Glomerular visceral epithelial cell (primary cell): ENCODE measurements at regions not wholly inside any gene's neighbourhood (a gene's known extent, or its start where the extent isn't known, plus 50 kb on each side); places are given as distances from the start of the nearest gene placed in this dataset.

Experiments used
- DNase-seq: peaks from one replicate; pipeline ENCODE4 v3.0.0-alpha.2; 2016; ENCODE audit errors: extremely low spot score

- peak; percentile 60 for DNase-seq
Measured at GRCh38 chr6:45791211-45792168, 224.2 kb downstream of the CLIC5 start.

GRCh38 chr6:45789238-45789637 lies 226.4 kb downstream of the CLIC5 start:
- no peak for DNase-seq

GRCh38 chr6:45787384-45787783 lies 228.3 kb downstream of the CLIC5 start:
- DNase-seq = no peak

GRCh38 chr6:45786355-45786781 lies 229.3 kb downstream of the CLIC5 start:
- no peak for DNase-seq

GRCh38 chr6:45784250-45784649 lies 231.4 kb downstream of the CLIC5 start:
- DNase-seq = no peak

GRCh38 chr6:45783716-45784115 lies 231.9 kb downstream of the CLIC5 start:
- DNase-seq = no peak

GRCh38 chr6:45781890-45782289 lies 233.8 kb downstream of the CLIC5 start:
- no peak for DNase-seq

GRCh38 chr6:45780523-45780922 lies 235.1 kb downstream of the CLIC5 start:
- DNase-seq = no peak

GRCh38 chr6:45775026-45775697 lies 240.5 kb downstream of the CLIC5 start:
- DNase-seq = no peak

- no peak for DNase-seq
Measured at GRCh38 chr6:45773906-45774305, 241.8 kb downstream of the CLIC5 start.

- DNase-seq = no peak
Measured at GRCh38 chr6:45772886-45773495, 242.7 kb downstream of the CLIC5 start.

- DNase-seq = no peak
Measured at GRCh38 chr6:45772051-45772450, 243.6 kb downstream of the CLIC5 start.

GRCh38 chr6:45763281-45763680 lies 252.4 kb downstream of the CLIC5 start:
- DNase-seq = no peak

- no peak for DNase-seq
Measured at GRCh38 chr6:45759472-45759810, 256.2 kb downstream of the CLIC5 start.

- no peak for DNase-seq
Measured at GRCh38 chr6:45758787-45759471, 256.7 kb downstream of the CLIC5 start.

- no peak for DNase-seq
Measured at GRCh38 chr6:45757443-45758130, 258.1 kb downstream of the CLIC5 start.

GRCh38 chr6:45756606-45757005 lies 259.1 kb downstream of the CLIC5 start:
- DNase-seq = no peak

GRCh38 chr6:45754432-45754831 lies 261.2 kb downstream of the CLIC5 start:
- no peak for DNase-seq

- no peak for DNase-seq
Measured at GRCh38 chr6:45746046-45746445, 269.6 kb downstream of the CLIC5 start.

GRCh38 chr6:45743028-45743615 lies 272.5 kb downstream of the CLIC5 start:
- DNase-seq = no peak

GRCh38 chr6:45742591-45742990 lies 273.1 kb downstream of the CLIC5 start:
- DNase-seq = no peak
